GM10248 (cell line): ENCODE measurements at regions not wholly inside any gene's neighbourhood (a gene's known extent, or its start where the extent isn't known, plus 50 kb on each side); places are given as distances from the start of the nearest gene placed in this dataset.

Experiments used
- CTCF ChIA-PET: fragments of 300-600 bp; sonication (Branson Sonifier 250); formaldehyde crosslinking; extraction: SDS; loops from one replicate; lab custom pipeline; 2021; ENCODE audit warnings: antibody characterized with exemption; lab: Yijun Ruan, JAX
- POLR2A ChIA-PET: fragments of 350-650 bp; sonication (Branson Sonifier 250); formaldehyde crosslinking; extraction: SDS; loops from one replicate; lab custom pipeline; 2020; ENCODE audit warnings: antibody characterized with exemption; lab: Yijun Ruan, JAX
- DNase-seq: peaks from one replicate; pipeline ENCODE4 v3.0.0; 2012; ENCODE audit errors: extremely low spot score
- CTCF ChIP-seq: IDR thresholded peaks from 2 replicates; pipeline ENCODE4 v1.5.1; 2012; ENCODE audit warnings: mild to moderate bottlenecking, low read depth; ENCODE audit errors: extremely low read depth, missing control alignments, control extremely low read depth

DNA sequence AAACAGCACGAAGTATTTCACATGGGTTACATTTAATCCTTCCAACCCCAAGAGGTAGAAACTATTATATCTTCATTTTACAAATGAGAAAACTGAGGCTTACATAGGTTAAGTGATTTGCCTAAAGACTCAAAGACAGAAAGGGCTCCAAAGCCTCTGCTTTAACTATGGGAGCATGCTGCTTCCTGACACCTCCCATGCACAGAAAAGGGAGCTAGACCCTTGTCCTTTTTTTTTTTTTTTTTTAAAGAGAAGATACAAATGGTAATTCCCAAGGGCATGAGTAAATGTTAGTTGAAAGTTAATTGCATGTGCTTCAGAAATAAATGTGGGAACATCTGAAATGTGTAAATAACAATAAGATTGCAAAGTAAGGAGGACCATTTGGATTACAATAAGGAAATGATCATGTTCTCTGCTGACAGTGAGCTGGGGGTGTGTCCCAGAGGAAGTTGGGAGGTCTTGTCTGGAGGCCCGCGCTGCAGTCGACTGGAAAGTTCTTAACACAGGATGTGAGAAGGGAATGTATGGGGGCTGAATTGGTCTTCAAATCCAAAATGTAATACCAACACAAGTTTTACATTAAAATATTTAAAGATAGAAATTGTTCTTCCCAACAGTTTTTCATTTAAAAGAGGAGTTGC is 500.3 kb downstream of the KLF12 start:
- no peak for DNase-seq
- TF ChIP-seq CTCF: no peak
- POLR2A ChIA-PET: no interaction called here
- CTCF ChIA-PET: no interaction called here

- POLR2A ChIA-PET: no interaction called here
- CTCF ChIA-PET: interaction anchor here (1.1 kb wide), 1 partner anchor 10 kb away, joined by 3 read pairs; no protein-coding TSS in a partner anchor
- TF ChIP-seq CTCF: no peak
- DNase-seq: no peak
These were observed 502.8 kb downstream of the KLF12 start for GRCh38 chr13:73631411-73631810.

DNA sequence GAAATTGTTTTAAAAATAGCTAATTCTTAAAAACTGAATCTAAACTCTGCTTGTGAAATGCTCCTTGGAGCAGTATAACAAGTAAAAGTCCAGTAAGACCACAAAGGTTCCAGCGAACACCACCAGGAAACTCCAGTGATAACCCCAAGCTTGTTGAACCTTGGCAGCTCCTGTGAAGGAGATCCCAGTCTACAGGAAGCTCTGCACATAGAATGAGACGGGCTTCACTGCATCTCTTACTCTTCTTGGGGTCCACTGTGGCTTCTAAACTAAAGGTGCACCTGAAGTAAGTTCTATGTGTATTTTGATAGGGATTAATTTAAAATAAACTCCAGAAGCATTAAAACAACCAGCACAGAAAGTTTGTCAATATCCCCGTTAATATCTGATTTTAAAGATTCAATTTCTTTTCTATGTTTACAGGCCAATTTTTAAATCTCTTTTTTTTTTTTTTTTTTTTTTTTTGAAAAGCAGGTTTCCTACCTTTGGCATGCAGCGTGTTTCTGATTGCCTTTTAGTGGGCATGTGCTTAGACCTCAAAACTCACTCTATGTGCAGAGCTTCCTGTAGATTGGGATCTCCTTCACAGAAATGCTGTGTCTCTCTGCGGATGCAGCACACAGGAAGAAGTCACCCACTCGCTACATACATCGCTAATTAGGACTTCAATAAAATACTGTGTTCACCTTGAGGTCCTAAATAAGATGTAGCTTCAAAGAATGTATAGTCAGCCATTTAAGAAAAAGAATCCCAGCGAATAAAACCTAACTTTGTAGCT is 508.5 kb downstream of the KLF12 start:
- no peak for DNase-seq
- POLR2A ChIA-PET: no interaction called here
- TF ChIP-seq CTCF: no peak
- CTCF ChIA-PET: interaction anchor here (1.2 to 1.6 kb wide), 2 partner anchors 12 to 15 kb away, joined by 3 read pairs; no protein-coding TSS in a partner anchor

DNA sequence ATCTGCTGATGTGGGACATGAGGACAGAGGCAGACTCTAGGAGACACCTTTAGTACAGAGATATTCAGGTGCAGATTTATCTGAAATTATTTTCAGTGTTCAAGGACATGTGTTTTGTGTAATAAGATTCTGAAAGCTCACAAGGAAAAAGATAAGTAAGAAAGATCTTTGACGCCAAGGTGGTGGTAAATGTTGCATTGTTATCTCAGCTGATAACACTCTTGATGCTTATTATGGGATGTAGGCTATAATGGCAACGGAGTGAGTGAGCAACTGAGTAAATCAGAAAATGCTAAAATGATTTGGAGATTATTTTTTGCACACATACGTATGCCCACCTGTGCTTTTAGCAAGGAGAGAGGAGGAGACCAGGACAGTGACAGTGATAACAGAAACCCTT is 510.9 kb downstream of the KLF12 start:
- DNase-seq: no peak
- no peak for TF ChIP-seq CTCF
- ChIA-PET CTCF (interaction anchor here (0.9 to 1.4 kb wide), 3 partner anchors 15 to 50 kb away, joined by 3 read pairs; no protein-coding TSS in a partner anchor), POLR2A (no interaction called here)

DNA sequence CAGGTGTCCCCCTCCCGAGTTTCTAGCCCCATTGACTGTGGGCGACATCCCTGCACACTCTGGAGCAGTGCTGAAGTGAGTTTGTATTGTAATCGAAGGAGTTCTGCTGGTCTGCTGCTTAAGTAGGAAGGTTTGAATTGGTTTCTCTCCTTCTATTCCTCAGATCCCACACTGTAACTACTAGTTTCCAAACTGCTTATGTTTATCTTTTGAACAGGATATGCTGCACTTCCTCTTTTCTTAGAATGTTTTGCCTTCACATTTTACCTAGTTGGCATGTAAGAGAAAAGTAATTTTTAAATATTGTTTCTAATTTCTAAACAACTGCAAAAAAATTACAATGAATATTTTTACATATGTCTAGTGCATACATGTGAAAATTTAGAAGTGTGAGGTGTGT is 511.8 kb downstream of the KLF12 start:
- POLR2A ChIA-PET: no interaction called here
- no peak for DNase-seq

More for the DNA sequence above, 511.8 kb downstream of the KLF12 start:
- CTCF ChIA-PET: interaction anchor here (1.0 to 1.2 kb wide), 2 partner anchors 9 to 36 kb away, joined by 3 read pairs; no protein-coding TSS in a partner anchor
- no peak for TF ChIP-seq CTCF
